ENCODE measurements at regions not wholly inside any gene's neighbourhood (a gene's known extent, or its start where the extent isn't known, plus 50 kb on each side); places are given as distances from the start of the nearest gene placed in this dataset.

DNA sequence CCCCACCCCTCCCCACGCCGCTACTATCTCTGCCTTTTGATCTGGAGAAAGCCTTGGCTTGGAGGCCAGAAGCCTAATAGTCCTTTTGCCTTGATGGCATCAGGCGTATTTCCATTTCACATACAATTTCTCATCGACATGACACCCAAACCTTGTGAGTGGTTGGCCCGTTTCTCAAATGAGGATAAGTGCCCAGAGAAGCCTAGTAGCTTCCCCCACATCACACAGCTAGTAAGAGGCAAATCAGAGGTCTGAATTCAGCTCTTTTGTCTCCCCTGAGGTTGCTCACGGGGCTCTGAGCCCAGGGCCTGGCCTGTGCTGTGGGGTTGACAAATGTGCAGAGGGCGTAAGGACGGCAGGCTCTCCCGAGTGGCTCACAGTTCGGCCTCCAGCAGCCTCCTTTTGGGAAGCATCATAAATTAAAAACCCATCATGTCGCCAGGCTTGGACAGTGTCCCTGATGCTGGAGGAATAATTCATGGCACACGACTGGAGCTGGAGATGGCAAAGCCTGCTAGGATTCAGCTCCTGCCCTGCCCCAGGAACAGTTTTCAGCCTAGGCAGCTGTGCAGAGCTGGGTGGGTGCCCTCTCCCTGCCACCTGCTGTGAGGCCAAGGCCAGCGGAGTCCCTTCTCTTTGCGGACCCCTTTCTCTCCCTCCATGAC lies 263.8 kb downstream of the NSG2 start:
- Histone ChIP-seq H3K9me3 (no peaks in the 10 kb centered on the region), H3K4me1 (peaks cover 0 to 13% (median 2%) of the 10 kb centered on the region in 4 donors), H3K27me3 (peaks cover 0 to 8% of the 10 kb centered on the region in 2 donors), H3K27ac (no peak overlapping the region), H3K4me3 (no peak overlapping the region), H3K36me3 (no peaks in the 10 kb centered on the region)
- WGBS, 2 donors: 74 to 75% methylated on average over 14 of the region's 14 CpGs
- DNase-seq (ENCODE audit: low spot score in 2 of 2): no peak
- TF ChIP-seq EP300 (IDR thresholded peaks at IDR 0.05) (no peak), POLR2A (IDR thresholded peaks at IDR 0.05) (no peak)
- TF ChIP-seq, protein P1, sequence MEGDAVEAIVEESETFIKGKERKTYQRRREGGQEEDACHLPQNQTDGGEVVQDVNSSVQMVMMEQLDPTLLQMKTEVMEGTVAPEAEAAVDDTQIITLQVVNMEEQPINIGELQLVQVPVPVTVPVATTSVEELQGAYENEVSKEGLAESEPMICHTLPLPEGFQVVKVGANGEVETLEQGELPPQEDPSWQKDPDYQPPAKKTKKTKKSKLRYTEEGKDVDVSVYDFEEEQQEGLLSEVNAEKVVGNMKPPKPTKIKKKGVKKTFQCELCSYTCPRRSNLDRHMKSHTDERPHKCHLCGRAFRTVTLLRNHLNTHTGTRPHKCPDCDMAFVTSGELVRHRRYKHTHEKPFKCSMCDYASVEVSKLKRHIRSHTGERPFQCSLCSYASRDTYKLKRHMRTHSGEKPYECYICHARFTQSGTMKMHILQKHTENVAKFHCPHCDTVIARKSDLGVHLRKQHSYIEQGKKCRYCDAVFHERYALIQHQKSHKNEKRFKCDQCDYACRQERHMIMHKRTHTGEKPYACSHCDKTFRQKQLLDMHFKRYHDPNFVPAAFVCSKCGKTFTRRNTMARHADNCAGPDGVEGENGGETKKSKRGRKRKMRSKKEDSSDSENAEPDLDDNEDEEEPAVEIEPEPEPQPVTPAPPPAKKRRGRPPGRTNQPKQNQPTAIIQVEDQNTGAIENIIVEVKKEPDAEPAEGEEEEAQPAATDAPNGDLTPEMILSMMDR (IDR thresholded peaks at IDR 0.05): no peak

DNA sequence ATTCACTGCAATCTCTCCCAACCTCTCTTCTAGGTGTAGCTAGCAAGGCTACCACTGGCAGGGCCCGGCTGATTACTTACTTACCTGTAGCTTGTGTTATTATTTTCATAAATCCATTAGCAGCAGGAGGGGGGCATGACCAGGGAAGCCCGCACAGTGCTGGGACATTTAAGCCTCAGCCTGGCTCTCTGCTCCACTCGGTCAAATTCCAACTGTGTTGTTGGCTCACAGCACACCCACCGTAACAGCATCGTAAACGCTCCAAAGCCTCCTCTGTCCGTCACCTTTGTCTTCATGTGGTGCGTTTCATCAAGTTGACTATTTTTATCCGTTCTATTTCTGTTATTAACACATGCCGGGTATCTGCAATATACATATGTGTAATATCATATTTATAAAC lies 264.7 kb downstream of the NSG2 start:
- H3K36me3 ChIP-seq: no peaks in the 10 kb centered on the region
- H3K4me3 ChIP-seq: no peak overlapping the region
- no peak for DNase-seq (ENCODE audit: low spot score in 2 of 2)
- WGBS, 2 donors: 70 to 78% methylated on average over 10 of the region's 10 CpGs
- no peaks in the 10 kb centered on the region for H3K9me3 ChIP-seq
- TF ChIP-seq EP300 (IDR thresholded peaks at IDR 0.05): no peak
- TF ChIP-seq, protein P1 (IDR thresholded peaks at IDR 0.05): no peak
- no peak for TF ChIP-seq POLR2A (IDR thresholded peaks at IDR 0.05)
- H3K4me1 ChIP-seq: peaks cover 0 to 19% (median 2%) of the 10 kb centered on the region in 4 donors
- H3K27me3 ChIP-seq: peaks cover 0 to 8% of the 10 kb centered on the region in 2 donors
- H3K27ac ChIP-seq: no peak overlapping the region

DNA sequence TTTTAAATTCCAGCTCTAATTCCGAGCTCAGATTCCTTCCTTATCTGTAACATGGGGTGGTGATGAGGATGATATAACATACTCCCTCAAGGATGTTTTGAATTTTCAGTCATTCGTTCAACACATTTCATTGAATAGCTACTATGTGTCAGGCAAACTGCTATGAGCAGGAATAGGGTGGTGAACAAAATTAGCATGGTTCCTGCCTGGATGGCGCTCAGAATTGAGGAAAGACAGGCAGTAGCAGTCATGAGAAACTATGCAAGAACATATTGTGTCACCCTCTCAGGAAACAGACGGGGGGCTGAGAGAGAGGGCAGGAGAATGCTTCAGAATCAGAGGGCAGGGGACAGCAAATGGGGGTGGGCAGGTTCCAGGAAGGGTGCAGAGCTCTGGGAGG lies 265.2 kb downstream of the NSG2 start:
- Histone ChIP-seq H3K4me1 (peaks cover 0 to 19% (median 2%) of the 10 kb centered on the region in 4 donors), H3K27ac (no peak overlapping the region), H3K27me3 (peaks cover 0 to 8% of the 10 kb centered on the region in 2 donors), H3K9me3 (no peaks in the 10 kb centered on the region), H3K36me3 (no peaks in the 10 kb centered on the region), H3K4me3 (no peak overlapping the region)
- DNase-seq (ENCODE audit: low spot score in 2 of 2): no peak
- WGBS, 2 donors: 70 to 74% methylated on average over 4 of the region's 4 CpGs
- TF ChIP-seq, protein P1 (IDR thresholded peaks at IDR 0.05): no peak
- TF ChIP-seq POLR2A (IDR thresholded peaks at IDR 0.05) (no peak), EP300 (IDR thresholded peaks at IDR 0.05) (no peak)

DNA sequence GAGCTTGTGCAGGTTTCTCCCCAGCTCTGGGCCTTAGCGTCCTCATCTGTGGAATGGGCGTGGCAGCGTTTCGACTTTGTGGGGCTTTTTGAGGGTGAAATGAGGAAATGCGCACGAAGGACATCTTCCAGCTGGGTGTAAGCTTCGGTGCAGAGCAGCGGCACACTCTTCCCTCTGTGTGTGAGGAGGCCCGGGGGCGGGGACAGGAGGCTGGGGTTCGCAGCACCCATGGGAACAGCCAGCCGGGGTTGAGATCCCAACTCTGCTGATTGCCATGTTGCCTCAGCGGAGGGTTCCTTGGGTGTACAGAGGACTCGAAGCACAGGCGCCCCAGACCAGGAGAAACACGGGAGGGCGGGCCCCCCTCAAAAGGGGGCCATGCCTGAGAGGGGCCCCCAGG lies 265.6 kb downstream of the NSG2 start:
- H3K4me3 ChIP-seq: no peak overlapping the region
- 73 to 80% methylated on average over 15 to 17 of the region's 17 CpGs for WGBS, 2 donors
- no peaks in the 10 kb centered on the region for H3K9me3 ChIP-seq
- no peak overlapping the region for H3K27ac ChIP-seq
- DNase-seq (ENCODE audit: low spot score in 2 of 2): no peak
- TF ChIP-seq EP300 (IDR thresholded peaks at IDR 0.05) (no peak), POLR2A (IDR thresholded peaks at IDR 0.05) (no peak)
- TF ChIP-seq, protein P1 (IDR thresholded peaks at IDR 0.05): no peak
- H3K4me1 ChIP-seq: peaks cover 0 to 19% (median 2%) of the 10 kb centered on the region in 4 donors
- no peaks in the 10 kb centered on the region for H3K36me3 ChIP-seq
- H3K27me3 ChIP-seq: peaks cover 0 to 8% of the 10 kb centered on the region in 2 donors

DNA sequence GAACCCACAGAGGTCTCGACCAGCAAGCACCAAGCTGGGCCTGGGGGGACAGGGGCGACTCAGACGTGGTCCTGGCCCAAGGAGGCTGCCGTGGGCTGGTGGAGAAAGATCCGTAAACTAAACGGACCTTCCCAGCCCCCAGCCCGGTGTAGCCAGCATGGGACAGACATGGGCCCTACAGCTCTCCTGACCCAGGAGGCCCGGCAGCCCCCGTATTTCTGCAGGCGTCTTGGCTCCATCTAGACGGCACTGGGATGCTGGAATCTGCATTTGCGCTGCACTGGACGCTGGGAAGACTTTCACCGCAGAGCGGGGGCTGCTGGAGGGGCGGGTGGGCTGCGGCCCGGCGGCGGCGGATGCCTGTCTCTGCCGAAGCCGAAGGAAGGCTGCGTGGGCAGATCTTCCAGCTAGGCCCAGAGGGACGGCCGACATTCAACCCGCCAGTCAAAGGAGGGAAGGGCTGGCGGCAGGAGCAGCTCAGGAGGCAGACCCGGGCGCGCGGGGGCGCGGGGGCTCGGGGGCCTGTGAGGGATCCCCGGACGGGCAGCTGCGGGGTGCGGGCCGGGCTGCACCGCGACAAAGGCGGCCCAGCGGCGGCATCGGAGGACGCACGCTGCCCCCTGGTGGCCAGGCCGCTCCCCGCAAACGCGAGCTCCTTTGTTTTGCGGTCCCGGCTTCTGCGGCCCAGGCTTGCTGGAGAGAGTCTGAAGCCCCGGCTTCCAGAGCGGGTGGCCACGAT lies 266.2 kb downstream of the NSG2 start:
- H3K9me3 ChIP-seq: no peaks in the 10 kb centered on the region
- peak overlapping the region; percentile 23 to 54 (median 32) for H3K4me3 ChIP-seq
- H3K36me3 ChIP-seq: no peaks in the 10 kb centered on the region
- no peak overlapping the region for H3K27ac ChIP-seq
- peaks cover 0 to 19% (median 2%) of the 10 kb centered on the region in 4 donors for H3K4me1 ChIP-seq
- H3K27me3 ChIP-seq: peaks cover 0 to 8% of the 10 kb centered on the region in 2 donors
- 9 to 11% methylated on average over 24 to 35 of the region's 58 CpGs for WGBS, 2 donors
- TF ChIP-seq EP300 (IDR thresholded peaks at IDR 0.05): no peak
- TF ChIP-seq, protein P1 (IDR thresholded peaks at IDR 0.05): peak; percentile 75 to 92 (median 86)
- peak; percentile 37 to 47 for DNase-seq (ENCODE audit: low spot score in 2 of 2)

Data from tibial nerve (tissue), 4 donors.